ENCODE measurements at regions not wholly inside any gene's neighbourhood (a gene's known extent, or its start where the extent isn't known, plus 50 kb on each side); places are given as distances from the start of the nearest gene placed in this dataset.

DNA sequence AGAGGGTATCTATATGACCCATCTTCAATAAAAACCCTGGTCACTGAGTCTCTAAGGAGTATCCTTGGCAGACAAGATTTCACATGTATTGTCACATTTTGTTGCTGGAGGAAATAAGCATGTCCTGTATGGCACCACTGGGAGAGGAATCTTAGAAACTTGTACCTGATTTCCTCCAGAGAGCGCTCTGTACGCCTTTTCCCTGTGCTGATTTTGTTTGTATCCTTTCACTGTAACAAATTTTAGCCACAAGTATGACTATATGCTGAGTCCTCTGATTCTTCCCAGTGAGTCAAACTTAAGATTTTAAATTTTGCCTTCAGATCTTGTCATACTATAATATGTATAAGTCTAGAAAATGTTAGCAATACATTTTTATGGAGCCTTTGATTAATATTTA, 102.8 kb downstream of the ITIH6 start (continued):
- TF ChIP-seq SP2 (IDR thresholded peaks at IDR 0.05; ENCODE audit: low read length): no peak
- TF ChIP-seq SIN3A (conservative IDR thresholded peaks at IDR 0.05 in 1 of 2, IDR thresholded peaks at IDR 0.05 in 1 of 2; ENCODE audit: low read depth in 1 of 2, low read length in 2 of 2): no peak

All from H1 (cell line).